ENCODE measurements at regions not wholly inside any gene's neighbourhood (a gene's known extent, or its start where the extent isn't known, plus 50 kb on each side); places are given as distances from the start of the nearest gene placed in this dataset.

GRCh38 chrX:46333550-46333949, 211.7 kb downstream of the ZNF674 start:
- TF ChIP-seq CTCF (IDR thresholded peaks at IDR 0.05) (no peak), POLR2A (IDR thresholded peaks at IDR 0.05) (no peak)
